AG10803 (cell line): ENCODE measurements at regions not wholly inside any gene's neighbourhood (a gene's known extent, or its start where the extent isn't known, plus 50 kb on each side); places are given as distances from the start of the nearest gene placed in this dataset.

Source experiments
- DNase-seq: peaks from one replicate; pipeline ENCODE4 v3.0.0; 2010; ENCODE audit warnings: low read depth
- H3K4me3 ChIP-seq: 2 replicates; pipeline ENCODE4 v1.5.1; 2011; ENCODE audit warnings: mild to moderate bottlenecking, low read length, control low read depth
- CTCF ChIP-seq: conservative IDR thresholded peaks from 2 replicates; pipeline ENCODE4 v1.5.1; 2011; ENCODE audit warnings: mild to moderate bottlenecking, low read length, control low read depth, inconsistent platforms

GRCh38 chr21:24032709-24033232 lies 1574.5 kb downstream of the MRPL39 start:
- TF ChIP-seq CTCF: no peak
- no peak overlapping the region for H3K4me3 ChIP-seq
- no peak for DNase-seq

GRCh38 chr21:24027396-24027795 lies 1579.9 kb downstream of the MRPL39 start:
- H3K4me3 ChIP-seq: no peak overlapping the region
- no peak for TF ChIP-seq CTCF
- DNase-seq: no peak

- no peak for DNase-seq
These were observed 1582.2 kb downstream of the MRPL39 start for GRCh38 chr21:24025101-24025500.

GRCh38 chr21:24023936-24024335 lies 1583.3 kb downstream of the MRPL39 start:
- TF ChIP-seq CTCF: no peak
- no peak for DNase-seq
- no peak overlapping the region for H3K4me3 ChIP-seq

More at GRCh38 chr21:24025101-24025500, 1582.2 kb downstream of the MRPL39 start:
- no peak overlapping the region for H3K4me3 ChIP-seq
- TF ChIP-seq CTCF: no peak

GRCh38 chr21:24023402-24023801 lies 1583.9 kb downstream of the MRPL39 start:
- DNase-seq: no peak
- no peak overlapping the region for H3K4me3 ChIP-seq
- no peak for TF ChIP-seq CTCF

- DNase-seq: no peak
- H3K4me3 ChIP-seq: no peak overlapping the region
- TF ChIP-seq CTCF: no peak
These were observed 1592.9 kb downstream of the MRPL39 start for GRCh38 chr21:24014381-24014780.

- no peak overlapping the region for H3K4me3 ChIP-seq
- no peak for DNase-seq
- TF ChIP-seq CTCF: no peak
These were observed 1596.2 kb downstream of the MRPL39 start for GRCh38 chr21:24011087-24011486.
